ENCODE measurements at regions not wholly inside any gene's neighbourhood (a gene's known extent, or its start where the extent isn't known, plus 50 kb on each side); places are given as distances from the start of the nearest gene placed in this dataset.

GRCh38 chr22:34620832-34621231 lies 445.1 kb upstream of the ISX start:
- TF ChIP-seq, protein P1, sequence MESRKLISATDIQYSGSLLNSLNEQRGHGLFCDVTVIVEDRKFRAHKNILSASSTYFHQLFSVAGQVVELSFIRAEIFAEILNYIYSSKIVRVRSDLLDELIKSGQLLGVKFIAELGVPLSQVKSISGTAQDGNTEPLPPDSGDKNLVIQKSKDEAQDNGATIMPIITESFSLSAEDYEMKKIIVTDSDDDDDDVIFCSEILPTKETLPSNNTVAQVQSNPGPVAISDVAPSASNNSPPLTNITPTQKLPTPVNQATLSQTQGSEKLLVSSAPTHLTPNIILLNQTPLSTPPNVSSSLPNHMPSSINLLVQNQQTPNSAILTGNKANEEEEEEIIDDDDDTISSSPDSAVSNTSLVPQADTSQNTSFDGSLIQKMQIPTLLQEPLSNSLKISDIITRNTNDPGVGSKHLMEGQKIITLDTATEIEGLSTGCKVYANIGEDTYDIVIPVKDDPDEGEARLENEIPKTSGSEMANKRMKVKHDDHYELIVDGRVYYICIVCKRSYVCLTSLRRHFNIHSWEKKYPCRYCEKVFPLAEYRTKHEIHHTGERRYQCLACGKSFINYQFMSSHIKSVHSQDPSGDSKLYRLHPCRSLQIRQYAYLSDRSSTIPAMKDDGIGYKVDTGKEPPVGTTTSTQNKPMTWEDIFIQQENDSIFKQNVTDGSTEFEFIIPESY (IDR thresholded peaks at IDR 0.05; ENCODE audit: extremely low read depth, insufficient replicate concordance, low read length) = no peak
- TF ChIP-seq EZH2 (IDR thresholded peaks at IDR 0.05) (no peak), CTCF (IDR thresholded peaks at IDR 0.05 in 2 of 3, conservative IDR thresholded peaks at IDR 0.05 in 1 of 3; ENCODE audit: borderline replicate concordance in 1 of 3, insufficient read depth in 1 of 3, low read depth in 2 of 3, low read length in 2 of 3) (no peak), POLR2A (IDR thresholded peaks at IDR 0.05; ENCODE audit: borderline replicate concordance, extremely low read depth, insufficient read depth, insufficient read length) (no peak), SRF (IDR thresholded peaks at IDR 0.05; ENCODE audit: low read depth) (no peak), TCF7L2 (IDR thresholded peaks at IDR 0.05; ENCODE audit: borderline replicate concordance, extremely low read depth, insufficient read depth, insufficient read length) (no peak), CEBPB (IDR thresholded peaks at IDR 0.05; ENCODE audit: low read depth) (no peak), SP1 (IDR thresholded peaks at IDR 0.05; ENCODE audit: low read depth) (no peak)
